CD4-positive, alpha-beta T cell (primary cell): ENCODE measurements at regions not wholly inside any gene's neighbourhood (a gene's known extent, or its start where the extent isn't known, plus 50 kb on each side); places are given as distances from the start of the nearest gene placed in this dataset.

Source experiments
- ATAC-seq: fragments of 200-7000 bp; cut with Tn5 transposase; one replicate; pipeline ENCODE4 v1.10.0; 2022; ENCODE audit warnings: mild to moderate bottlenecking; ENCODE audit not compliant: poor library complexity
- CTCF ChIA-PET: fragments of 350-600 bp; sonication (Branson Sonifier 250); formaldehyde crosslinking; loops from one replicate; lab custom pipeline; 2021; ENCODE audit warnings: antibody characterized with exemption, inconsistent platforms; lab: Charles Lee
- POLR2A ChIA-PET: fragments of 350-600 bp; sonication (Branson Sonifier 250); formaldehyde crosslinking; loops from one replicate; lab custom pipeline; 2021; ENCODE audit warnings: antibody characterized with exemption, inconsistent platforms; lab: Charles Lee
- DNase-seq, 14 experiments: peaks; one replicate each; pipeline ENCODE4 v3.0.0-alpha.2; 2013 to 2020; ENCODE audit warnings: mixed read lengths in 2 of 14
- H3K27ac ChIP-seq, 2 donors: one replicate each; pipeline versions ENCODE4 v1.5.1 to v1.7.0; 2013; ENCODE audit warnings: low read length in 2 of 2, low read depth in 1 of 2, mild to moderate bottlenecking in 1 of 2
- H3K27me3 ChIP-seq, 2 experiments: 1 replicate in 1 of 2; 2 replicates in 1 of 2; pipeline versions ENCODE4 v1.6.1 to v1.7.0; 2013; ENCODE audit warnings: low read length in 2 of 2, control low read depth in 1 of 2, mild to moderate bottlenecking in 1 of 2, moderate library complexity in 1 of 2; ENCODE audit not compliant: insufficient read depth in 2 of 2, control insufficient read depth in 1 of 2
- H3K36me3 ChIP-seq: one replicate; pipeline ENCODE4 v1.6.1; 2013; ENCODE audit warnings: low read length, control low read depth; ENCODE audit not compliant: insufficient read depth
- H3K4me1 ChIP-seq: one replicate; pipeline ENCODE4 v1.6.1; 2013; ENCODE audit warnings: low read length, control low read depth; ENCODE audit not compliant: insufficient read depth
- H3K4me3 ChIP-seq: one replicate; pipeline ENCODE4 v1.5.1; 2013; ENCODE audit warnings: mild to moderate bottlenecking, low read length, moderate library complexity
- H3K9me3 ChIP-seq, 2 experiments: 1 replicate in 1 of 2; 2 replicates in 1 of 2; pipeline versions ENCODE4 v1.6.1 to v1.7.0; 2013; ENCODE audit warnings: low read length in 2 of 2, mild to moderate bottlenecking in 2 of 2, control low read depth in 1 of 2, moderate library complexity in 1 of 2; ENCODE audit not compliant: control insufficient read depth in 1 of 2, insufficient read depth in 1 of 2
- H3K27ac Mint-ChIP-seq: one replicate; pipeline ENCODE4 v1.8.0; 2020; ENCODE audit warnings: mixed read lengths
- H3K27me3 Mint-ChIP-seq: one replicate; pipeline ENCODE4 v1.8.0; 2021; ENCODE audit warnings: mixed read lengths
- H3K36me3 Mint-ChIP-seq: one replicate; pipeline ENCODE4 v1.8.0; 2021; ENCODE audit warnings: low read depth, mixed read lengths
- H3K4me1 Mint-ChIP-seq: one replicate; pipeline ENCODE4 v1.8.0; 2021; ENCODE audit warnings: low read depth, mixed read lengths
- H3K4me3 Mint-ChIP-seq: one replicate; pipeline ENCODE4 v1.8.0; 2020; ENCODE audit warnings: mild to moderate bottlenecking, mixed read lengths
- H3K9me3 Mint-ChIP-seq: one replicate; pipeline ENCODE4 v1.8.0; 2020; ENCODE audit warnings: mixed read lengths
- intact Hi-C, 2 experiments: fragments of 100-400 bp; cut with DNase I in 1 of 2; cut with micrococcal nuclease in 1 of 2; formaldehyde crosslinking; loops; one replicate each; pipeline versions ENCODE4 v1.15.1 to v1.9.0; 2023 to 2025; cut with DNase I, micrococcal nuclease
- TF ChIP-seq, protein P1 (sequence below): fragments of 200-600 bp; IDR thresholded peaks from one replicate; pipeline ENCODE4 v1.8.0; 2022; ENCODE audit warnings: antibody characterized with exemption, mild to moderate bottlenecking

DNA sequence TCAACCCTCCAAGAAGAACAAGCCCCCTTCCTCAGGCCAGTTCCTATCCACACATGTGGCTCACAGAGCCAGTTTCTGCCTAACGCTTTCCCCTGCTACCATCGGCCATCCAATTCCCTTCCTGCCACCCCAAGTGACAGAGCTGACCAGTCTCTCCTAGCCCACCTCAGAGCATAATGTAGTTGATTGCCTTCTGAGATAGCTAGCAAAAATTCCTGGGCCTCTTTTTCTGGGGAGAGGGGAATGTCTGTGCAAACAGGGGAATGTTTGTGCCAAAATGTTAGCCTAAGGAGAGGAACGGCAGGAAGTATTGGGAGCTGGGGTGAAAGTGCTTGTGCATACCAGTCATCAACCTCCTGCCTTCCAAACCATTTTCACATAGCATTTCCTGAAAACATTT, 157.0 kb downstream of the PJA2 start:
- no peak overlapping the region for H3K4me3 ChIP-seq
- H3K9me3 ChIP-seq: peaks cover 0 to 6% of the 10 kb centered on the region in 2 experiments
- intact Hi-C loops: no loop called here
- no peak overlapping the region for H3K27ac ChIP-seq
- TF ChIP-seq, protein P1, sequence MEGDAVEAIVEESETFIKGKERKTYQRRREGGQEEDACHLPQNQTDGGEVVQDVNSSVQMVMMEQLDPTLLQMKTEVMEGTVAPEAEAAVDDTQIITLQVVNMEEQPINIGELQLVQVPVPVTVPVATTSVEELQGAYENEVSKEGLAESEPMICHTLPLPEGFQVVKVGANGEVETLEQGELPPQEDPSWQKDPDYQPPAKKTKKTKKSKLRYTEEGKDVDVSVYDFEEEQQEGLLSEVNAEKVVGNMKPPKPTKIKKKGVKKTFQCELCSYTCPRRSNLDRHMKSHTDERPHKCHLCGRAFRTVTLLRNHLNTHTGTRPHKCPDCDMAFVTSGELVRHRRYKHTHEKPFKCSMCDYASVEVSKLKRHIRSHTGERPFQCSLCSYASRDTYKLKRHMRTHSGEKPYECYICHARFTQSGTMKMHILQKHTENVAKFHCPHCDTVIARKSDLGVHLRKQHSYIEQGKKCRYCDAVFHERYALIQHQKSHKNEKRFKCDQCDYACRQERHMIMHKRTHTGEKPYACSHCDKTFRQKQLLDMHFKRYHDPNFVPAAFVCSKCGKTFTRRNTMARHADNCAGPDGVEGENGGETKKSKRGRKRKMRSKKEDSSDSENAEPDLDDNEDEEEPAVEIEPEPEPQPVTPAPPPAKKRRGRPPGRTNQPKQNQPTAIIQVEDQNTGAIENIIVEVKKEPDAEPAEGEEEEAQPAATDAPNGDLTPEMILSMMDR: no peak
- H3K27ac Mint-ChIP-seq: no peak overlapping the region
- ChIA-PET POLR2A (no interaction called here), CTCF (interaction anchor here (0.6 kb wide), 1 partner anchor 413 kb away, joined by 4 read pairs; no protein-coding TSS in a partner anchor)
- no peaks in the 10 kb centered on the region for H3K27me3 ChIP-seq
- no peak for DNase-seq
- ATAC-seq: no peak
- no peaks in the 10 kb centered on the region for H3K4me1 Mint-ChIP-seq
- H3K36me3 ChIP-seq: no peaks in the 10 kb centered on the region
- no peaks in the 10 kb centered on the region for H3K9me3 Mint-ChIP-seq
- H3K36me3 Mint-ChIP-seq: peaks cover 2% of the 10 kb centered on the region
- H3K4me3 Mint-ChIP-seq: no peak overlapping the region
- H3K27me3 Mint-ChIP-seq: no peaks in the 10 kb centered on the region
- H3K4me1 ChIP-seq: no peaks in the 10 kb centered on the region

DNA sequence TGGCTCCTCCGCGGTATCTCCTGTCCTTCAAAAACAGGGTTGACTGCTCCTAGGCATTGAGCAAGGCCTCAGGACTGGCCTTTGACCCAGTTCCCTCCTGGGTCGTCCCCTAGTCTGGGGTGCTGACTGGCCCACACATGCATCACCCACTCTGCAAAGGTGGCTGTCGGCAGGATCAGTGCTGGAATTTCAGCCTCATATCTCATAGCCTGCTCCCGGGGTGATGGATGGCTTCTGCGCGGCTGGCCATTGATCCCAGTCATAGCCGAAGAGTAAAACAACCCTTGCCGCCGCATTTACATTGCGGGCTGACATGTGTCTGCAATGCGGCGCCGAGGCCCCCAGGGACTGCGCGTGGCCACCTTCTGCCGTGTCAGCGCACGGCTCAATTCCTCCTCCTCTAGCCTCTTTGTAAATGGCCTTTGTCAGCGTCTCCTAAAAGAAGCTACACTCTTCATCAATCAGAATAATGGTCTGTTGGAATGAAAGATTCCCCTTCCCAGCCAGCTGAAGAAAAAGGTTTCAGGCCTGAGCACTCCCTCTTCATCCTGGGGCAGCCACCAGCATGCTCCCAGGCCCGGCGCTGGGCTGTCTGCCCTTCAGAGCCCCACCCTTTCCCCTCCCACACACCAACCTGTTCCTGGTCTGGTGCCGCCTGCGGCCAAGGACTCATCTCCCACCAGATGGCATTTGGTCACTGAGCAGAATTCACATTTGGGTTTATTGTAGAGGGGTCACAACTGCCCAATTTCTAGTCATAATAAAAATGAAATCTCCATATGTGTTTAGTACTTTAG, 159.0 kb downstream of the PJA2 start:
- ChIA-PET POLR2A (no interaction called here), CTCF (no interaction called here)
- Histone ChIP-seq H3K4me3 (no peak overlapping the region), H3K27me3 (no peaks in the 10 kb centered on the region), H3K9me3 (peaks cover 14 to 17% of the 10 kb centered on the region in 2 experiments), H3K4me1 (no peaks in the 10 kb centered on the region), H3K27ac (no peak overlapping the region), H3K36me3 (no peaks in the 10 kb centered on the region)
- no peaks in the 10 kb centered on the region for H3K27me3 Mint-ChIP-seq
- TF ChIP-seq, protein P1: no peak
- no peak overlapping the region for H3K4me3 Mint-ChIP-seq
- H3K9me3 Mint-ChIP-seq: peaks cover 10% of the 10 kb centered on the region
- DNase-seq: no peak
- H3K4me1 Mint-ChIP-seq: no peaks in the 10 kb centered on the region
- ATAC-seq: no peak
- intact Hi-C loops: no loop called here
- peaks cover 9% of the 10 kb centered on the region for H3K36me3 Mint-ChIP-seq
- H3K27ac Mint-ChIP-seq: no peak overlapping the region

GRCh38 chr5:109250080-109250479, 159.7 kb downstream of the PJA2 start:
- Histone ChIP-seq H3K36me3 (no peaks in the 10 kb centered on the region), H3K27ac (no peak overlapping the region), H3K27me3 (no peaks in the 10 kb centered on the region), H3K4me1 (no peaks in the 10 kb centered on the region), H3K4me3 (no peak overlapping the region), H3K9me3 (peaks cover 14 to 17% of the 10 kb centered on the region in 2 experiments)
- ATAC-seq: no peak
- POLR2A ChIA-PET: no interaction called here
- Mint-ChIP-seq H3K27me3 (no peaks in the 10 kb centered on the region), H3K27ac (no peak overlapping the region), H3K4me3 (no peak overlapping the region), H3K4me1 (no peaks in the 10 kb centered on the region), H3K36me3 (peaks cover 9% of the 10 kb centered on the region), H3K9me3 (peaks cover 10% of the 10 kb centered on the region)
- TF ChIP-seq, protein P1: no peak
- intact Hi-C loops: no loop called here
- DNase-seq: no peak
- CTCF ChIA-PET: no interaction called here
